H9 (cell line): ENCODE measurements at regions not wholly inside any gene's neighbourhood (a gene's known extent, or its start where the extent isn't known, plus 50 kb on each side); places are given as distances from the start of the nearest gene placed in this dataset.

ENCODE experiments used
- DNase-seq: peaks from one replicate; pipeline ENCODE4 v3.0.0-alpha.2; 2017
- H2AFZ ChIP-seq: one replicate; pipeline ENCODE4 v1.6.1; 2013; ENCODE audit warnings: mild to moderate bottlenecking, low read length, control low read depth, moderate library complexity
- H2AK5ac ChIP-seq: 2 replicates; pipeline ENCODE4 v1.6.1; 2013; ENCODE audit warnings: low read length, control low read depth, mixed read lengths; ENCODE audit not compliant: insufficient read length
- H2BK120ac ChIP-seq: one replicate; pipeline ENCODE4 v1.6.1; 2013; ENCODE audit warnings: low read depth, mild to moderate bottlenecking, low read length, control low read depth, inconsistent platforms; ENCODE audit not compliant: poor library complexity, severe bottlenecking
- H2BK12ac ChIP-seq: 2 replicates; pipeline ENCODE4 v1.6.1; 2013; ENCODE audit warnings: low read length, control low read depth, mixed read lengths, low read depth; ENCODE audit not compliant: insufficient read length
- H2BK15ac ChIP-seq: 2 replicates; pipeline ENCODE4 v1.6.1; 2013; ENCODE audit warnings: low read depth, low read length, control low read depth
- H2BK20ac ChIP-seq: one replicate; pipeline ENCODE4 v1.6.1; 2013; ENCODE audit warnings: low read depth, mild to moderate bottlenecking, low read length, control low read depth, inconsistent platforms; ENCODE audit not compliant: poor library complexity, severe bottlenecking
- H2BK5ac ChIP-seq: 2 replicates; pipeline ENCODE4 v1.6.1; 2013; ENCODE audit warnings: low read length, control low read depth, mixed read lengths; ENCODE audit not compliant: insufficient read length
- H3K14ac ChIP-seq: 2 replicates; pipeline ENCODE4 v1.6.1; 2013; ENCODE audit warnings: low read length, control low read depth; ENCODE audit not compliant: insufficient read depth
- H3K18ac ChIP-seq: 2 replicates; pipeline ENCODE4 v1.6.1; 2013; ENCODE audit warnings: low read depth, mild to moderate bottlenecking, mixed read lengths, low read length, control low read depth; ENCODE audit not compliant: insufficient read length
- H3K23ac ChIP-seq: 2 replicates; pipeline ENCODE4 v1.6.1; 2013; ENCODE audit warnings: low read length, control low read depth, mixed read lengths, low read depth; ENCODE audit not compliant: insufficient read length
- H3K23me2 ChIP-seq: 2 replicates; pipeline ENCODE4 v1.6.1; 2013; ENCODE audit warnings: low read depth, mild to moderate bottlenecking, mixed read lengths, low read length, control low read depth; ENCODE audit not compliant: insufficient read length, poor library complexity, severe bottlenecking
- H3K27ac ChIP-seq: 2 replicates; pipeline ENCODE4 v1.5.1; 2013; ENCODE audit warnings: low read length, control low read depth, mixed read lengths, low read depth; ENCODE audit not compliant: insufficient read length
- H3K27me3 ChIP-seq: 2 replicates; pipeline ENCODE4 v1.6.1; 2013; ENCODE audit warnings: low read length, control low read depth, inconsistent platforms; ENCODE audit not compliant: insufficient read depth
- H3K4ac ChIP-seq: 2 replicates; pipeline ENCODE4 v1.6.1; 2013; ENCODE audit warnings: low read depth, mild to moderate bottlenecking, control low read depth, inconsistent platforms, low read length, moderate library complexity
- H3K4me1 ChIP-seq: 2 replicates; pipeline ENCODE4 v1.6.1; 2013; ENCODE audit warnings: low read length, control low read depth, inconsistent platforms; ENCODE audit not compliant: insufficient read depth
- H3K4me2 ChIP-seq: 2 replicates; pipeline ENCODE4 v1.6.1; 2013; ENCODE audit warnings: low read length, control low read depth, mixed read lengths; ENCODE audit not compliant: insufficient read length, insufficient read depth
- H3K56ac ChIP-seq: 2 replicates; pipeline ENCODE4 v1.6.1; 2013; ENCODE audit warnings: low read depth, mild to moderate bottlenecking, mixed read lengths, low read length, control low read depth; ENCODE audit not compliant: insufficient read length
- H3K79me1 ChIP-seq: 2 replicates; pipeline ENCODE4 v1.6.1; 2013; ENCODE audit warnings: low read depth, mild to moderate bottlenecking, moderate library complexity, low read length, control low read depth, inconsistent platforms; ENCODE audit not compliant: insufficient read depth, poor library complexity, severe bottlenecking
- H3K79me2 ChIP-seq: 2 replicates; pipeline ENCODE4 v1.6.1; 2013; ENCODE audit warnings: low read length, control low read depth, inconsistent platforms; ENCODE audit not compliant: insufficient read depth
- H3K9ac ChIP-seq: 2 replicates; pipeline ENCODE4 v1.6.1; 2013; ENCODE audit warnings: low read length, control low read depth, mixed read lengths; ENCODE audit not compliant: insufficient read length; ENCODE audit errors: extremely low read depth
- H3K9me3 ChIP-seq: one replicate; pipeline ENCODE4 v1.6.1; 2013; ENCODE audit warnings: low read depth, low read length, inconsistent platforms; ENCODE audit not compliant: control insufficient read depth
- H3T11ph ChIP-seq: one replicate; pipeline ENCODE4 v1.6.1; 2013; ENCODE audit warnings: mild to moderate bottlenecking, low read length, control low read depth, inconsistent platforms
- H4K20me1 ChIP-seq: one replicate; pipeline ENCODE4 v1.6.1; 2013; ENCODE audit not compliant: control insufficient read depth, insufficient read length, insufficient read depth
- H4K5ac ChIP-seq: 2 replicates; pipeline ENCODE4 v1.6.1; 2013; ENCODE audit warnings: low read depth, mild to moderate bottlenecking, mixed read lengths, low read length, control low read depth; ENCODE audit not compliant: insufficient read length
- H4K8ac ChIP-seq: replicated peaks from 2 replicates; pipeline ENCODE4 v1.6.1; 2013; ENCODE audit warnings: low read length, control low read depth, mixed read lengths, low read depth; ENCODE audit not compliant: insufficient read length
- H4K91ac ChIP-seq: 2 replicates; pipeline ENCODE4 v1.6.1; 2013; ENCODE audit warnings: low read depth, mild to moderate bottlenecking, moderate library complexity, mixed read lengths, low read length, control low read depth; ENCODE audit not compliant: insufficient read length
- H3K27ac Mint-ChIP-seq, 3 experiments: 2 replicates in 2 of 3; 3 replicates in 1 of 3; pipeline ENCODE4 v1.8.0; 2020 to 2021; ENCODE audit warnings: mixed read lengths in 3 of 3, mild to moderate bottlenecking in 1 of 3, moderate library complexity in 1 of 3
- H3K27me3 Mint-ChIP-seq: 2 replicates; pipeline ENCODE4 v1.8.0; 2021; ENCODE audit warnings: low read depth, mild to moderate bottlenecking, moderate library complexity, mixed read lengths
- H3K36me3 Mint-ChIP-seq, 3 experiments: 2 replicates in 2 of 3; 3 replicates in 1 of 3; pipeline ENCODE4 v1.8.0; 2020 to 2021; ENCODE audit warnings: low read depth in 3 of 3, mixed read lengths in 3 of 3; ENCODE audit not compliant: insufficient read depth in 1 of 3
- H3K4me1 Mint-ChIP-seq, 2 experiments: 2 replicates each; pipeline ENCODE4 v1.8.0; 2020; ENCODE audit warnings: mixed read lengths in 2 of 2
- H3K4me3 Mint-ChIP-seq, 2 experiments: 2 replicates in 1 of 2; 3 replicates in 1 of 2; pipeline ENCODE4 v1.8.0; 2020 to 2021; ENCODE audit warnings: mild to moderate bottlenecking in 2 of 2, mixed read lengths in 2 of 2, moderate library complexity in 1 of 2
- H3K9me3 Mint-ChIP-seq, 2 experiments: 2 replicates in 1 of 2; 3 replicates in 1 of 2; pipeline ENCODE4 v1.8.0; 2020; ENCODE audit warnings: mild to moderate bottlenecking in 2 of 2, mixed read lengths in 2 of 2, moderate library complexity in 1 of 2
- WGBS: extraction: QIAGEN DNeasy Blood & Tissue Kit; methylation state at CpG from one replicate; pipeline ENCODE4 v1.1.7; 2013; ENCODE audit warnings: missing lambda C conversion rate, low lambda C conversion rate, mixed read lengths; ENCODE audit not compliant: insufficient read length; ENCODE audit errors: extremely low coverage; 5-methylcytosine and 5-hydroxymethylcytosine counted together
- TF ChIP-seq, protein P1 (sequence below): fragments of 200-600 bp; sonication (generic); conservative IDR thresholded peaks from 3 replicates; pipeline ENCODE4 v1.8.0; 2021; ENCODE audit warnings: antibody characterized with exemption, mild to moderate bottlenecking

GRCh38 chr21:43341378-43342161, 85.4 kb downstream of the SIK1 start:
- H3K9me3 Mint-ChIP-seq, result peaks cover 13 to 19% of the 10 kb centered on the region in 2 experiments

More at GRCh38 chr21:43341378-43342161, 85.4 kb downstream of the SIK1 start:
- Histone ChIP-seq H2BK120ac (no peak overlapping the region), H3K4ac (no peak overlapping the region), H4K8ac (no peak overlapping the region), H3T11ph (no peak overlapping the region), H2BK5ac (no peak overlapping the region), H3K14ac (no peak overlapping the region), H3K4me1 (no peaks in the 10 kb centered on the region), H4K91ac (no peak overlapping the region), H4K20me1 (no peaks in the 10 kb centered on the region), H3K23ac (no peak overlapping the region), H3K18ac (no peak overlapping the region), H2BK12ac (no peak overlapping the region), H3K4me2 (no peak overlapping the region), H4K5ac (no peak overlapping the region), H3K27me3 (no peaks in the 10 kb centered on the region), H2AFZ (no peak overlapping the region), H3K9ac (no peak overlapping the region), H3K79me1 (no peaks in the 10 kb centered on the region), H3K9me3 (no peaks in the 10 kb centered on the region), H3K79me2 (no peaks in the 10 kb centered on the region), H3K23me2 (no peaks in the 10 kb centered on the region), H2BK20ac (no peak overlapping the region), H2BK15ac (no peak overlapping the region), H2AK5ac (no peak overlapping the region), H3K56ac (no peak overlapping the region), H3K27ac (no peak overlapping the region)
- no peak overlapping the region; a peak in 1 of 5 replicates for H3K4me3 Mint-ChIP-seq
- DNase-seq, result no peak
- peaks cover 4 to 13% of the 10 kb centered on the region in 2 experiments; a peak in 3 of 4 replicates for H3K4me1 Mint-ChIP-seq
- TF ChIP-seq, protein P1, sequence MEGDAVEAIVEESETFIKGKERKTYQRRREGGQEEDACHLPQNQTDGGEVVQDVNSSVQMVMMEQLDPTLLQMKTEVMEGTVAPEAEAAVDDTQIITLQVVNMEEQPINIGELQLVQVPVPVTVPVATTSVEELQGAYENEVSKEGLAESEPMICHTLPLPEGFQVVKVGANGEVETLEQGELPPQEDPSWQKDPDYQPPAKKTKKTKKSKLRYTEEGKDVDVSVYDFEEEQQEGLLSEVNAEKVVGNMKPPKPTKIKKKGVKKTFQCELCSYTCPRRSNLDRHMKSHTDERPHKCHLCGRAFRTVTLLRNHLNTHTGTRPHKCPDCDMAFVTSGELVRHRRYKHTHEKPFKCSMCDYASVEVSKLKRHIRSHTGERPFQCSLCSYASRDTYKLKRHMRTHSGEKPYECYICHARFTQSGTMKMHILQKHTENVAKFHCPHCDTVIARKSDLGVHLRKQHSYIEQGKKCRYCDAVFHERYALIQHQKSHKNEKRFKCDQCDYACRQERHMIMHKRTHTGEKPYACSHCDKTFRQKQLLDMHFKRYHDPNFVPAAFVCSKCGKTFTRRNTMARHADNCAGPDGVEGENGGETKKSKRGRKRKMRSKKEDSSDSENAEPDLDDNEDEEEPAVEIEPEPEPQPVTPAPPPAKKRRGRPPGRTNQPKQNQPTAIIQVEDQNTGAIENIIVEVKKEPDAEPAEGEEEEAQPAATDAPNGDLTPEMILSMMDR, result no peak
- peaks cover 2 to 15% (median 10%) of the 10 kb centered on the region in 3 experiments for H3K36me3 Mint-ChIP-seq
- H3K27ac Mint-ChIP-seq, result no peak overlapping the region
- peaks cover 2% of the 10 kb centered on the region; the same call in 1 of the 2 replicates for H3K27me3 Mint-ChIP-seq
- WGBS, result no CpG with 5 or more reads among the region's 25 CpGs
